ENCODE measurements at regions not wholly inside any gene's neighbourhood (a gene's known extent, or its start where the extent isn't known, plus 50 kb on each side); places are given as distances from the start of the nearest gene placed in this dataset.

- TF ChIP-seq CTCF (conservative IDR thresholded peaks at IDR 0.05 in 1 of 2, IDR thresholded peaks at IDR 0.05 in 1 of 2; ENCODE audit: low read depth in 1 of 2, low read length in 2 of 2) (no peak), EZH2 (IDR thresholded peaks at IDR 0.05; ENCODE audit: low read length, missing control alignments) (no peak)
These were observed 436.9 kb downstream of the CNTN6 start for GRCh38 chr3:1529676-1530075.

All from fibroblast of lung (primary cell).